B cell (primary cell): ENCODE measurements at regions not wholly inside any gene's neighbourhood (a gene's known extent, or its start where the extent isn't known, plus 50 kb on each side); places are given as distances from the start of the nearest gene placed in this dataset.

Source experiments
- EZH2 ChIP-seq: IDR thresholded peaks from 2 replicates; pipeline ENCODE4 v1.6.1; 2012; ENCODE audit warnings: borderline replicate concordance, low read depth, mild to moderate bottlenecking, moderate library complexity, low read length; ENCODE audit not compliant: insufficient read depth, poor library complexity, severe bottlenecking
- TF ChIP-seq, protein P1 (sequence below): fragments of 200-600 bp; IDR thresholded peaks from one replicate; pipeline ENCODE4 v1.8.0; 2022; ENCODE audit warnings: antibody characterized with exemption, mild to moderate bottlenecking

DNA sequence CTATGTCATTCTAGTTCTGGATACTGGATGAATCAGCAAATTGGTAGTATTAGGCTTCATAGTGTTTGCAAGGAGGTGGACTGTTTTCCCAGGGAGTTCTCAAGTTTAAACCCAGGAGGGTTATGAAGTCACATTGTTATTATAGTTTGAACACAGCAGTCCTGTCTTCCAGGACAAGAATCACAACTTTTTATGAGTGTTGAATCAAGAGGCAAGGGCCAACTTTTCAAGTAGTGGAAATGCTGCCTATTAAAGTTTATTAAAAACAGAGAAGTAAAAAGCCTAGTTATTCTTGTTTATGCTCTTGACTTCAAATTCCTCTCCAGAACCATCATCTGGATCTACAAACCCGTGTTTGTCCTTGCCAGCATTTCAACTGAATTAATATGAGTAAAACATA, 86.3 kb upstream of the GOT2 start:
- TF ChIP-seq, protein P1, sequence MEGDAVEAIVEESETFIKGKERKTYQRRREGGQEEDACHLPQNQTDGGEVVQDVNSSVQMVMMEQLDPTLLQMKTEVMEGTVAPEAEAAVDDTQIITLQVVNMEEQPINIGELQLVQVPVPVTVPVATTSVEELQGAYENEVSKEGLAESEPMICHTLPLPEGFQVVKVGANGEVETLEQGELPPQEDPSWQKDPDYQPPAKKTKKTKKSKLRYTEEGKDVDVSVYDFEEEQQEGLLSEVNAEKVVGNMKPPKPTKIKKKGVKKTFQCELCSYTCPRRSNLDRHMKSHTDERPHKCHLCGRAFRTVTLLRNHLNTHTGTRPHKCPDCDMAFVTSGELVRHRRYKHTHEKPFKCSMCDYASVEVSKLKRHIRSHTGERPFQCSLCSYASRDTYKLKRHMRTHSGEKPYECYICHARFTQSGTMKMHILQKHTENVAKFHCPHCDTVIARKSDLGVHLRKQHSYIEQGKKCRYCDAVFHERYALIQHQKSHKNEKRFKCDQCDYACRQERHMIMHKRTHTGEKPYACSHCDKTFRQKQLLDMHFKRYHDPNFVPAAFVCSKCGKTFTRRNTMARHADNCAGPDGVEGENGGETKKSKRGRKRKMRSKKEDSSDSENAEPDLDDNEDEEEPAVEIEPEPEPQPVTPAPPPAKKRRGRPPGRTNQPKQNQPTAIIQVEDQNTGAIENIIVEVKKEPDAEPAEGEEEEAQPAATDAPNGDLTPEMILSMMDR, result no peak
- TF ChIP-seq EZH2, result no peak
